Liver (tissue), 7 donors: ENCODE measurements at regions not wholly inside any gene's neighbourhood (a gene's known extent, or its start where the extent isn't known, plus 50 kb on each side); places are given as distances from the start of the nearest gene placed in this dataset.
A peak's percentile ranks its signal among the peaks of the same experiment; 100 is the strongest.
"Not testable (repeated sequence)": the region's sequence is repeated elsewhere in the genome, so short reads cannot be mapped to it uniquely, and the experiment has no call there.

Experiments
- DNase-seq: peaks from one replicate; pipeline ENCODE4 v3.0.0-alpha.2; 2017; ENCODE audit warnings: low spot score
- H3K27ac ChIP-seq, 2 donors: one replicate each; pipeline ENCODE4 v1.7.0; 2013; ENCODE audit warnings: inconsistent platforms in 2 of 2, low read length in 2 of 2, control low read depth in 1 of 2, low read depth in 1 of 2, mild to moderate bottlenecking in 1 of 2
- H3K27me3 ChIP-seq, 4 donors: one replicate each; pipeline versions ENCODE4 v1.6.1 to v1.7.0; 2013; ENCODE audit warnings: low read length in 3 of 4, inconsistent platforms in 1 of 4, mild to moderate bottlenecking in 1 of 4, moderate library complexity in 1 of 4; ENCODE audit not compliant: control insufficient read depth in 4 of 4, insufficient read depth in 4 of 4
- H3K36me3 ChIP-seq, 4 donors: one replicate each; pipeline versions ENCODE4 v1.6.1 to v1.7.0; 2013; ENCODE audit warnings: low read length in 3 of 4, mild to moderate bottlenecking in 3 of 4, low read depth in 1 of 4, moderate library complexity in 1 of 4; ENCODE audit not compliant: control insufficient read depth in 4 of 4, insufficient read depth in 3 of 4
- H3K4me1 ChIP-seq, 4 donors: one replicate each; pipeline versions ENCODE4 v1.6.1 to v1.7.0; 2013; ENCODE audit warnings: low read length in 3 of 4, mild to moderate bottlenecking in 3 of 4, moderate library complexity in 1 of 4; ENCODE audit not compliant: control insufficient read depth in 4 of 4, insufficient read depth in 4 of 4
- H3K4me3 ChIP-seq, 3 donors: one replicate each; pipeline versions ENCODE4 v1.6.1 to v1.7.0; 2013; ENCODE audit warnings: low read length in 3 of 3, control low read depth in 1 of 3, low read depth in 1 of 3, mild to moderate bottlenecking in 1 of 3
- H3K9ac ChIP-seq, 2 donors: one replicate each; pipeline ENCODE4 v1.7.0; 2013; ENCODE audit warnings: low read length in 2 of 2, mild to moderate bottlenecking in 2 of 2, moderate library complexity in 2 of 2, control low read depth in 1 of 2, low read depth in 1 of 2
- H3K9me3 ChIP-seq, 4 donors: one replicate each; pipeline versions ENCODE4 v1.6.1 to v1.7.0; 2013; ENCODE audit warnings: low read length in 3 of 4; ENCODE audit not compliant: control insufficient read depth in 4 of 4
- RAD21 ChIP-seq, 2 donors: IDR thresholded peaks; 2 replicates each; pipeline ENCODE4 v1.6.1; 2016; ENCODE audit warnings: antibody characterized with exemption in 2 of 2, mild to moderate bottlenecking in 2 of 2
- RXRA ChIP-seq, 2 donors: IDR thresholded peaks; 2 replicates each; pipeline ENCODE4 v1.6.1; 2017 to 2018; ENCODE audit warnings: antibody characterized with exemption in 2 of 2, mild to moderate bottlenecking in 1 of 2
- WGBS: extraction: QIAGEN DNeasy Blood & Tissue Kit; methylation state at CpG from one replicate; pipeline ENCODE4 v1.1.7; 2013; 5-methylcytosine and 5-hydroxymethylcytosine counted together
- donor health status: healthy.
- donor health status: healthy.
- donor health status: healthy.
- donor health status: healthy.

DNA sequence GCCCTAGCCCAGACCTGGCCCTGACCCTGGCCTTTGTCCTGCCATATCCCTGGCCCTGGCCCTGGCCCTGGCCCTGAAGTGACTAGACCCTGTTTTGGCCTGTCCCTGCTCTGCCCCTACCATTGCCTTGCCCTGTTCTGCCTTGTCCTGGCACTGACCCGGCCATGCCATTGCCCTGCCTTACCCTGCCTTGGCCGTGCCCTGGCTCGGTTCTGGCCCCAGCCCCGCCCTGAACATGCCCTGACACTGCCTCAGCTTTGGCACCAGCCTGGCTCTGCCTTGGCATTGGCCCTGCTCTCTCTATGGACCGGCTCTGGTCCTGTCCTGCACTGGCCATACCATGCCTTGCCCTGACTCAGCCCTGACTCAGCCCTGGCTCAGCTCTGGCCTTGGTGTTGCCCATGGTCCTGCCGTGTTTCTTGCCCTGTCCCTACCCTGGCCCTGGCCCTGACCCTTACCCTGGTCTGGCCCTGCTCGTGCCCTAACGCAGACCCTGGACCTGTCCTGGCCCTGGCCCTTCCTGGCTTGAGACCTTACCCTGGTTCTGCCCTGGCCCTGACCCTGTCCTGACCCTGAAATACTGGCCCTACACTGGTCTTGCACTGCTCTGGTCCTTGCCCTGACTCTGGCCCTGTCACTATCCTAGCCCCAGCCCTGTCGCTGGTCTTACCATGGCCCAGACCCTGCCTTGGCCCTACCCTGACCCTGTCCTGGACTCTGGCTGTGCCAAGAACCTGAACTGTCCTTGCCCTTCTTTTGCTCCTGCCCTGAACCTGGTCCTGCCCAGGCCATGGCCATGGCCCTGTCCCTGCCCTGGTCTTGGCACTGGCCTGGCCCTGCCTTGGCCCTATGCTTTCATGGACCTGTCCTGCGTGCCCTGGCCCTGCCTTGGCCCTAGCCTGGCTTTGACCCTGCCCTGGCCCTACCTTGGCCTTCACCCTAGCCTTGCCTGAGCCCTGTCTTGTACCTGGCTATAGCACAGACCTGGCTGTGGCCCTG, 224.6 kb downstream of the LIPI start:
- not testable (repeated sequence) for H3K4me3 ChIP-seq, H3K27me3 ChIP-seq, H3K4me1 ChIP-seq, H3K36me3 ChIP-seq, DNase-seq, H3K27ac ChIP-seq, H3K9me3 ChIP-seq, H3K9ac ChIP-seq
- 76% methylated on average over 10 of the region's 10 CpGs for WGBS

DNA sequence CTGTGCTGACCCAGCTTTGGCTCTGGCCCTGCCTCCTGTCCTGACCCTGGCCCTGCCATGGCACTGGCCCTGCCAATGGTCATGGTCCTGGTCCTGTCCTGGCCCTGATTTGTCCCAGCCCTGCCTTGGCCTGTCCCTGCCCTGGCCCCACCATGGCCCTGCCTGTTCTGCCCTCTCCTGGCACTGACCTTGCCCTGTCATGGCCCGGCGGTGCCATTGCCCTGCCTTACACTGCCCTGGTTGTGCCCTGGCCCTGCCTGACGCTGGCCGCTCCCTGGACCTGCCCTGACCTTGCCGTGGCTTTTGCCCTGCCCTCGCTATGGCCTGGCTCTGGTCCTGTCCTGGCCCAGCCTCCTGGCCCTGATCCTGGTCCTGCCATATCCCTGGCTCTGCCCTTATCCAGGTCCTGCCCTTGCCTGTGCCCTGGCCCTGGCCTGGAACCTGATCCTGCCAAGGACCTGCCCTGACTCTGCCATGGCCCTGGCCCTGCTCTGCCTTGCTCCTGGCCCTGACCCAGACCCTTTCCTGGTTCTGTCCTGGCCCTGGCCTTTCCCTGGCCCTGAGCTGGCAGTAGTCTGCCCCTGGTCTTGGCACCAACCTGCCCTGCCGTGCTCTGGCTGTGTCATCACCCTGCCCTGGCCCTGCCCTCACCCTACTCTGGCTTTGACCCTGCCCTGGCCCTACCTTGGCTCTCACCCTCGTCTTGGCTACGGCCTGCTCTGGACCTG, 225.5 kb downstream of the LIPI start:
- not testable (repeated sequence) for H3K4me3 ChIP-seq, H3K36me3 ChIP-seq, H3K27ac ChIP-seq, DNase-seq, H3K27me3 ChIP-seq, H3K9ac ChIP-seq, H3K4me1 ChIP-seq, H3K9me3 ChIP-seq
- TF ChIP-seq RXRA (IDR thresholded peaks at IDR 0.05): peak in 1 of 2 donors; percentile 16
- 39% methylated on average over 9 of the region's 9 CpGs for WGBS

DNA sequence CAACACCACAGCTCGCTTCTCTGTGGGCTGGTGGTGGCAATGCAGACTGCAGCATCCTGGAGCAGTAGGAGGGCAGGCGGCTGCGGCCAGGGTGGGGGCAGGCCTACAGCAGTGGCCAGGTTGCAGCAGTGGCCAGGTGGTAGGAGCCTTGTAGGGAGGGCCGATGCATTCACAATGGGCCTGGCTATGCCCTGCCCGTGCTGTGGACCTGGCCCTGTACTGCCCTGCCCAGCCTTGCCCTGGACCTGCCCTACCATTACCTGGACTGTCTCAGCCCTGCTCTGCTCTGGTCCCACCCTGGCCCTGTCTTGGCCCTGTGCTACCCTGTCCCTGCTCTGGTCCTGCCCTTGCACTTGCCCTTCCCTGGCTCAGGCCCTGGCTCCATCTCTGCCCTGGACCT, 226.0 kb downstream of the LIPI start:
- not testable (repeated sequence) for H3K36me3 ChIP-seq, DNase-seq, H3K27ac ChIP-seq, H3K4me3 ChIP-seq, H3K4me1 ChIP-seq, H3K27me3 ChIP-seq, H3K9ac ChIP-seq, H3K9me3 ChIP-seq
- 95% methylated on average over 5 of the region's 5 CpGs for WGBS

DNA sequence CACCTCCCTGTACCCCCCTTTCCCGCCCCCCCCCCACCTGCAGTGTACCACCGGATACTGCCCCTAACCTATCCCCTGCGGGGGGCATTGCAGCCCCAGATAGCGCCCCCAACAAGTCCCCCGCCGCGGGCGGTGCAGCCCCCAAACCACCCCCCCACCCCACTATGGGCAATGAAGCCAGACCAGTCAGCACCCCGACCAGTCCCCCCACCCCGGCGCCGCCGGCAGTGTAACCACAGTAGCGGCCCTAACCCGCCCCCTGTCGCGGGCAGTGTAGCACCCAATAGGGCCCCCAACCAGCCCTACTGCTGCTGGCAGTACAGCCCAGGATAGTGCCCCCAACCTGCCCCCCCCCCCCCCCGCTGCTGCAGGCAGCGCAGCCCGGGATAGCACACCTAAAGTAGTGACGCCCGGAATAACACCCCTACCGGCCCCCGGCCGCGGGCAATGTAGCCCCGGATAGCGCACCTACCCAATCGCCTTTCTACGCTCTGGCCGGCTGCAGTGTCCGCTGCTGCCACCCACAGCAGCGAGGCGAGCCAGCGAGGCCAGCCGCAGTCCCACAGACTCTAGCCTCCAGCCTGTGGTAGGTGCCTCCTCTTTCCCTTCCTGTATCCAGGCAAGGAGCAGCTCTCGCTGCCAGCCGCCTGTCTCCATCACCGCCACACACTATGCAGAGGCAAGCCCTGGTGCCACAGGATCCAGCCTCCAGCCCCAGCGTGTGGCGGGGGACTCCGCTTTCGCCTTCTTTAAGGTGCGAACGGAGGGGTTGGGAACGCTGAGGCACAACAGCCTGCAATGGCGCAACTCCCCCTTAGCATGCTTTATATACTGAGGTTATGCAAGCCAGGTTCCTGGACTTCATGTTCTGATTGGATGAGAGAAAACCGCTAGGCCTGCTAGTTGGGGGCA, 229.3 kb downstream of the LIPI start:
- not testable (repeated sequence) for H3K27me3 ChIP-seq, H3K4me1 ChIP-seq, H3K9ac ChIP-seq, DNase-seq, H3K4me3 ChIP-seq, H3K36me3 ChIP-seq, H3K27ac ChIP-seq, H3K9me3 ChIP-seq
- WGBS: 89% methylated on average over 48 of the region's 48 CpGs

DNA sequence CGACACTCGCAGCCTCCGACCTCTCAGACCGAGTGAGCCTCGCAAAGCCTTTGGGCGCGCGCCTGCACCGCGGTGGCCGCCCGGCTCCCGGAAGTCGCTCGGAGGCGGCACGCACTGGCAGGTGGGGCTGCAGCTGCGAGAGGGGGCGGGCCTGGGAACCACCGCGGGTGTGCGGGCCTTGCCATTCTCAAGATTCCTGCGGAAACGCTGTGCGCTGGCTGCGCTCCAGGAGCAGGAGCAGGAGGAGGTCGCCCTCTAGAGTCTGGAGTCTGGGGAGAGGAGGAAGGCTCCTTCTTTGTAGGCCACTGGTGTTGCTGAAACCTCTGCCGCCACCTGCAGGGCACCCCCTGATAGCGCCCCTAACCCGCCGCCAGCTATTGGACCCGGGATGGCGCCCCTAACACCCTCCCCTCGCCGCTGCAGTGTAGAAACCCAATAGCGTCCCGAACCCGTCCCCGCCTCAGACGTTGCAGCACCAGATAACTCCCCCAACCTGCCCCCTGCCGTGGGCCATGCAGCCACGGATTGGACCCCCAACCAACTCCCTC, 230.6 kb downstream of the LIPI start:
- peak overlapping the region in 1 of 3 donors; percentile 29 for H3K4me3 ChIP-seq
- not testable (repeated sequence) for H3K4me1 ChIP-seq, H3K9me3 ChIP-seq, H3K9ac ChIP-seq, DNase-seq, H3K27ac ChIP-seq, H3K27me3 ChIP-seq, H3K36me3 ChIP-seq
- TF ChIP-seq RAD21 (IDR thresholded peaks at IDR 0.05): peak in 1 of 2 donors; percentile 41
- 27% methylated on average over 42 of the region's 42 CpGs for WGBS

DNA sequence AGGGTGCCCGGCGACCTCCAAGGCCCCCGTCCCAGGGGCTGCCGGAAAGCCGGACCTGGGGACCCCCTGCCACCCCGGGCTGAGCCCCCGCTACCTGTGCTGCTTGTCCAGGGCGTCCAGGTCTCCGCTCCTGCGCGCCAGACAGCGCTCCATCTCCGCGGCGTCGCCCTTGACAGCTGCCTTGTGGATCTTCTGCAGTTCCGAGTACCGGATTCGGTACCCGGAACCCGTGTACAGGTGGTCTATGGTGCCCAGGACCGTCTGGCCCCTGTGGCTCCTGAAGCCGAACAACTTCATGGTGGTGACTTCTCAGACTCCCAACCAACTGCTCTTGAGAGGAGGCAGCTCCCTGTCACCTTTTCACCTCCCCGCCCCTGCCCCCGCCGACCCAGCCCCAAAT, 231.1 kb downstream of the LIPI start:
- not testable (repeated sequence) for H3K27me3 ChIP-seq, DNase-seq, H3K9me3 ChIP-seq, H3K27ac ChIP-seq, H3K4me1 ChIP-seq, H3K9ac ChIP-seq, H3K36me3 ChIP-seq
- H3K4me3 ChIP-seq: peak overlapping the region in 1 of 3 donors; percentile 29
- 45% methylated on average over 26 of the region's 26 CpGs for WGBS

DNA sequence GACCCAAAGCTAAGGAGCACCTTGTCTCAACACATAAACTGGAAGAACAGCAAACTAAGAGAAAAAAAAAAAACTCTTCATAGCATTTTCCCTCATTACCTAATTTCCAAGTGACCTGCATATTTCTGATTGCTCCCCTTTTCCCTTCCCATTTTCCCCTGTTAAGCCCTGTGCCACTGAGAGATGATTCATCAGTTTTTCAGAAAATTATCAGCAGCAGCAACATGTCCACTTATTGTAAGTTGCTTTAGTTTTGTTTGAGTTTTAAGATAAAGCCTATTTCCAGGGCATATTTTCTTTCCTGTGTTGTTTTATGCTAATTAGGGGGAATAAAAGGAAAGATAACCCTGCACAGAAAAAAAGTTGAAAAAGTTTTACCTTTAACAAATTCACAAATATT, 236.2 kb downstream of the LIPI start:
- H3K9ac ChIP-seq, H3K36me3 ChIP-seq, H3K4me1 ChIP-seq, DNase-seq, H3K27ac ChIP-seq, H3K9me3 ChIP-seq, H3K4me3 ChIP-seq, H3K27me3 ChIP-seq: not testable (repeated sequence)
